GM13977 (cell line): ENCODE measurements at regions not wholly inside any gene's neighbourhood (a gene's known extent, or its start where the extent isn't known, plus 50 kb on each side); places are given as distances from the start of the nearest gene placed in this dataset.

Experiments used
- DNase-seq: peaks from one replicate; pipeline ENCODE4 v3.0.0; 2012; ENCODE audit warnings: low spot score
- in situ Hi-C: fragments of 300-500 bp; cut with MboI; formaldehyde crosslinking; loops from one replicate; pipeline ENCODE4 v1.12.0; 2022; ENCODE audit warnings: low sequenced_read_pairs, low pct_unique_long_range_greater_than_20kb, mixed read lengths, inconsistent platforms; ENCODE audit not compliant: unreplicated experiment
- TF ChIP-seq, protein P1 (sequence below): IDR thresholded peaks from 2 replicates; pipeline ENCODE4 v1.5.1; 2012; ENCODE audit warnings: mild to moderate bottlenecking, control low read depth; ENCODE audit not compliant: insufficient read depth; ENCODE audit errors: extremely low read depth, missing control alignments

DNA sequence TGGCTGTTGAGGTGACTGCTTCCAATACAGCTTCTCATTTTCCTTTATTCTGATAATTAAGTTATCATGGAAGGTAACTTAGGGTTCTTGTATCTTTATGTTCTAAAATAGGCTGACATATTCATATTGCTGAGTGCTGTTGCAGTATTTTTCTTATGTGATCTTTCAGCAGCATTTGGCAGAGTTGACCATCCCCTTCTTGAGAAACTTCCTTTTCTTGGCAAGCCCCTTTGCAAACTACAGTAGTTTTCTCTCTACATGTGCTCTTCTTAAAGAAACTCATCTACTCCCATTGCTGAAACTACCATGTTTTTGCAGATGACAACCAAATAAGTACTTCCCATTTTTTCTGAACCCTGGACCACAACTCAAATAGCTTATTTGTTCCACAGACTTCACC, 476.5 kb upstream of the TRIB2 start:
- no peak for DNase-seq
- in situ Hi-C loops: no loop called here
- TF ChIP-seq, protein P1, sequence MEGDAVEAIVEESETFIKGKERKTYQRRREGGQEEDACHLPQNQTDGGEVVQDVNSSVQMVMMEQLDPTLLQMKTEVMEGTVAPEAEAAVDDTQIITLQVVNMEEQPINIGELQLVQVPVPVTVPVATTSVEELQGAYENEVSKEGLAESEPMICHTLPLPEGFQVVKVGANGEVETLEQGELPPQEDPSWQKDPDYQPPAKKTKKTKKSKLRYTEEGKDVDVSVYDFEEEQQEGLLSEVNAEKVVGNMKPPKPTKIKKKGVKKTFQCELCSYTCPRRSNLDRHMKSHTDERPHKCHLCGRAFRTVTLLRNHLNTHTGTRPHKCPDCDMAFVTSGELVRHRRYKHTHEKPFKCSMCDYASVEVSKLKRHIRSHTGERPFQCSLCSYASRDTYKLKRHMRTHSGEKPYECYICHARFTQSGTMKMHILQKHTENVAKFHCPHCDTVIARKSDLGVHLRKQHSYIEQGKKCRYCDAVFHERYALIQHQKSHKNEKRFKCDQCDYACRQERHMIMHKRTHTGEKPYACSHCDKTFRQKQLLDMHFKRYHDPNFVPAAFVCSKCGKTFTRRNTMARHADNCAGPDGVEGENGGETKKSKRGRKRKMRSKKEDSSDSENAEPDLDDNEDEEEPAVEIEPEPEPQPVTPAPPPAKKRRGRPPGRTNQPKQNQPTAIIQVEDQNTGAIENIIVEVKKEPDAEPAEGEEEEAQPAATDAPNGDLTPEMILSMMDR: no peak

DNA sequence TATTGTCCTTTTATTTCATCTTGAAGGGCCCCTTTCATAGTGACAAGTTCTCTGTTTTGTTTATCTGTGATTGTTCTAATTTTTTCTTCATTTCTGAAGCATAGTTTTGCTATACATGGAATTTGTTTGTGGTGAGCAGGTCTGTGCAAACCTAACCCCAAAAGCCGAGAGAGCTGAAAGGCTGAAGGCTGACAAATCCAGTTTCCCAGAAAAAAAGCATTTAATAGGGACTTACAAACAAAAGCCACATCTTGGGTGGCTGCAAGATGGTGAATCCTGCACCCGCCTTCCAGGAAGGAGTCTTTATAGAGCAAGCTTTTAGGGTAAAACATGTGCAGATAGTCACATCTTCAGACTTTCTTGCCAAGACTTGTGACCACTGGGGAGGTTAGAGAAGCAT, 473.4 kb upstream of the TRIB2 start:
- TF ChIP-seq, protein P1: no peak
- no peak for DNase-seq
- in situ Hi-C loops: no loop called here

DNA sequence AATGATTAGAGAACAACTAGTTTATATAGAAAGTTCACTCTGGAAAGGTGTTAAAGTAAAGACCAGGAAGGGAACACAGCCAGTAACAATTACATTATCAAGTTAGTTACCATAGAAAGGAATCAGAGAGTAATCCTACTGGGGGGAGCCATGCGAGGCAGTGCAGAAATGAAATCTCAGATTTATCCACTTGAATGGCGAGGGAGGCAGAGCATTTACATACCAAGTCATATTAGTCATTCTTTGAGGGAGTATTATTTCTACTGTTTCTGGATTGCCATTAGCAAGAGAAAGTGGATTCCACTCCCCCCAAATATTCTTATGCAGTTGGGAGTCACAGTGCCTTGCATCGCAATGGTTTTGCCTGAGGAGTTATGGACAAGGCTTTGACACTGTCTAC, 472.7 kb upstream of the TRIB2 start:
- in situ Hi-C loops: no loop called here
- TF ChIP-seq, protein P1: no peak
- no peak for DNase-seq

DNA sequence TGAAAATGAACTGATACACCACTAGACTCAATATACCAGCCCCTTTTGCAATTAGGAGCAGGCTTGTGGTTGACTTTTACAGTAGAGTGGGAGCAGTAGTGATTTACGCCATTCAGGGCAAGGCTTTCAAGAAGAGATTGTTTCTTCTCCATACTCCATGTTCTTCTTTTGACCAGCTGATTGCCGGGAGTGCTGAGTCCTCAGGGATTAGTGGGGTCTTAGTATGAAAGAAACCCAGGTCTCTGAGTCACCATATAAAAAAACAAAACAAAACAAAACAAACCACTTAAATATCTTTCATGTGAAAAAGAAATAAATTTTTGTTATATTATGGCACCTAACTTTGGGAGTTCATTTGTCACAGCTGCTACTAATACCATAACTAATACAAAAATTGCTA, 465.6 kb upstream of the TRIB2 start:
- no peak for DNase-seq
- in situ Hi-C loops: no loop called here
- TF ChIP-seq, protein P1: no peak

DNA sequence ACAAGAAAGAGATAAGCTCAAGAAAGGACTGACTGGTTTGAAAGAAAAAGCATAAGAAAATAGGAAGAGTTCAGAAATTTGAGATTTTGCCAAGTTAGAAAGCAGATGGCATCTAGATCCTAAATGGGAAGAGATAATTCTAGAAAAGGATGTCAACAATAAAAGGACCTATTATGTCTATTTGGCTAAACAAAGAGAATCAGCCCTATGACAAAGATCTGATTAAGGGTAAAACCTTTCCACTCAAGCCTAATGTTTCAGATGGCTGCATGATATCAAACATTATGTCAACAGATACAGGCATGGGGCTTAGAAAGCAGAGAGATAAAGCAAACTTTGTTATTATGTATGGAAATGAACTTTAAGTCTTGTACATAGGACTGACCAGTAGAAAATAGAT, 465.0 kb upstream of the TRIB2 start:
- in situ Hi-C loops: no loop called here
- DNase-seq: no peak
- TF ChIP-seq, protein P1: no peak

DNA sequence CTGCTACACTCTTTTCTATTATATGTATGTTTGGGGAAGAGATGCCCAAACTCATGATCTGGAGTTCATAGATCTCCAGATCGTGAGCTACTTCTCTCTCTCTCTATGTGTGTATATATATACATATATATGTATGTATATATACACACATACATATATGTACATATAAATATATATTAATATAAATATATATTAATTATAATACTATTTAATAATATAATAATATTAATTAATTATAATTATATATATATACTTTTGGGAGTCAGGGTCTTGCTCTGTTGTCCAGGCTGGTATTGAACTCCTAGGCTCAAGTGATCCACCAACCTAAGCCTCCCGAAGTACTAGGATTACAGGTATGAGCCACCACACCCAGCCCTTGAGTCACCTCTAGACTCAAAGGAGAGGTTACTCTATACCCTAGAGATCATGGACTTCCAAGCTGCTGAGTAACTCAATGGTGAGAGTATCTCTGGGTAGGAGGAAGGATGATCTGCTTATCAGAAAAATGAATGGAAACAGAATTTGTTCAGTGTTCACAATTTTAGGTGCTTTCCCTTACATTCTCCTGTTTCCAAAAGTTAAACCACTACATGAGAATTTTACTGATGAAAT, 463.5 kb upstream of the TRIB2 start:
- TF ChIP-seq, protein P1: no peak
- DNase-seq: no peak
- in situ Hi-C loops: no loop called here

DNA sequence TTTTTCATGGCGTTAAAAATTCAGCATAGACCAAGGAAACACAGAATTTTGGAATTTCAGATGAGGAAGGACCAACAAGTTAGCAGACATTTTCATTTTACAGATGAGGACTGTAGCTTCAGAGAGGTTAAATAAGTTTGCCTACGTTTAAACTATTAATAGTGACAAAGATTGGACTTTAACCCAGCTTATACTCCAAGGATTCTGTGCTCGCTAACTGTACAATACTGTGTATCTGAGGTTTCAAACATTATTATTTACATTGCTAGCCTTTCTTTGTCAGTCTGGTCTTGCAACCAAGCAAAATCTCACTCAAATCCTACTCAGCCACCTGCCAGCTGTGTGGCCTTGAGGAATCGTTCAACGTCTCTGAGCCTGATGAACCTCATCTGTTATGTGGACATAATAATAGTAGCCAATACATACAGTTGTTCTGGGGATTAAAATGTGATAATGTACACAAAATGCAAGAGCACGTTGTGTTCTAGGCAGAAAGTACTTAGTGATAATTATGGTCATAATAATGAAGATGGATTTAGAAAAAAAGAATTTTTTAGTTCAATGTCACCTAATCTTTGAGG, 462.4 kb upstream of the TRIB2 start:
- TF ChIP-seq, protein P1: no peak
- no peak for DNase-seq
- in situ Hi-C loops: no loop called here
